Liver (tissue), 8 donors: ENCODE measurements at regions not wholly inside any gene's neighbourhood (a gene's known extent, or its start where the extent isn't known, plus 50 kb on each side); places are given as distances from the start of the nearest gene placed in this dataset.
"Not testable (repeated sequence)": the region's sequence is repeated elsewhere in the genome, so short reads cannot be mapped to it uniquely, and the experiment has no call there.

Experiments
- DNase-seq: peaks from one replicate; pipeline ENCODE4 v3.0.0-alpha.2; 2017; ENCODE audit warnings: low spot score
- H3K27ac ChIP-seq, 2 donors: one replicate each; pipeline ENCODE4 v1.7.0; 2013; ENCODE audit warnings: inconsistent platforms in 2 of 2, low read length in 2 of 2, control low read depth in 1 of 2, low read depth in 1 of 2, mild to moderate bottlenecking in 1 of 2
- H3K27me3 ChIP-seq, 4 donors: one replicate each; pipeline versions ENCODE4 v1.6.1 to v1.7.0; 2013; ENCODE audit warnings: low read length in 3 of 4, inconsistent platforms in 1 of 4, mild to moderate bottlenecking in 1 of 4, moderate library complexity in 1 of 4; ENCODE audit not compliant: control insufficient read depth in 4 of 4, insufficient read depth in 4 of 4
- H3K36me3 ChIP-seq, 4 donors: one replicate each; pipeline versions ENCODE4 v1.6.1 to v1.7.0; 2013; ENCODE audit warnings: low read length in 3 of 4, mild to moderate bottlenecking in 3 of 4, low read depth in 1 of 4, moderate library complexity in 1 of 4; ENCODE audit not compliant: control insufficient read depth in 4 of 4, insufficient read depth in 3 of 4
- H3K4me1 ChIP-seq, 4 donors: one replicate each; pipeline versions ENCODE4 v1.6.1 to v1.7.0; 2013; ENCODE audit warnings: low read length in 3 of 4, mild to moderate bottlenecking in 3 of 4, moderate library complexity in 1 of 4; ENCODE audit not compliant: control insufficient read depth in 4 of 4, insufficient read depth in 4 of 4
- H3K4me3 ChIP-seq, 3 donors: one replicate each; pipeline versions ENCODE4 v1.6.1 to v1.7.0; 2013; ENCODE audit warnings: low read length in 3 of 3, control low read depth in 1 of 3, low read depth in 1 of 3, mild to moderate bottlenecking in 1 of 3
- H3K9ac ChIP-seq, 2 donors: one replicate each; pipeline ENCODE4 v1.7.0; 2013; ENCODE audit warnings: low read length in 2 of 2, mild to moderate bottlenecking in 2 of 2, moderate library complexity in 2 of 2, control low read depth in 1 of 2, low read depth in 1 of 2
- H3K9me3 ChIP-seq, 4 donors: one replicate each; pipeline versions ENCODE4 v1.6.1 to v1.7.0; 2013; ENCODE audit warnings: low read length in 3 of 4; ENCODE audit not compliant: control insufficient read depth in 4 of 4
- FOXA1 ChIP-seq: IDR thresholded peaks from 2 replicates; pipeline ENCODE4 v1.6.1; 2016; ENCODE audit warnings: antibody characterized with exemption
- FOXA2 ChIP-seq: IDR thresholded peaks from 2 replicates; pipeline ENCODE4 v1.6.1; 2016; ENCODE audit warnings: antibody characterized with exemption
- GABPA ChIP-seq, 2 donors: IDR thresholded peaks in 1 of 2; conservative IDR thresholded peaks in 1 of 2; 2 replicates each; pipeline ENCODE4 v1.6.1; 2016; ENCODE audit warnings: antibody characterized with exemption in 2 of 2, mild to moderate bottlenecking in 1 of 2, moderate library complexity in 1 of 2
- HNF4A ChIP-seq, 2 donors: conservative IDR thresholded peaks; 2 replicates each; pipeline ENCODE4 v1.6.1; 2016; ENCODE audit warnings: antibody characterized with exemption in 2 of 2, mild to moderate bottlenecking in 2 of 2
- HNF4G ChIP-seq: IDR thresholded peaks from 2 replicates; pipeline ENCODE4 v1.6.1; 2016; ENCODE audit warnings: antibody characterized with exemption
- JUND ChIP-seq, 2 donors: IDR thresholded peaks; 2 replicates each; pipeline ENCODE4 v1.6.1; 2016; ENCODE audit warnings: antibody characterized with exemption in 2 of 2
- REST ChIP-seq: IDR thresholded peaks from 2 replicates; pipeline ENCODE4 v1.6.1; 2016; ENCODE audit warnings: antibody characterized with exemption, mild to moderate bottlenecking
- RXRA ChIP-seq, 2 donors: IDR thresholded peaks; 2 replicates each; pipeline ENCODE4 v1.6.1; 2017 to 2018; ENCODE audit warnings: antibody characterized with exemption in 2 of 2, mild to moderate bottlenecking in 1 of 2
- SP1 ChIP-seq: IDR thresholded peaks from 2 replicates; pipeline ENCODE4 v1.6.1; 2018; ENCODE audit warnings: antibody characterized with exemption, mild to moderate bottlenecking
- TAF1 ChIP-seq: conservative IDR thresholded peaks from 2 replicates; pipeline ENCODE4 v1.6.1; 2016; ENCODE audit warnings: antibody characterized with exemption, mild to moderate bottlenecking
- YY1 ChIP-seq: IDR thresholded peaks from 2 replicates; pipeline ENCODE4 v1.6.1; 2016; ENCODE audit warnings: antibody characterized with exemption, mild to moderate bottlenecking
- ZBTB33 ChIP-seq: IDR thresholded peaks from 2 replicates; pipeline ENCODE4 v1.6.1; 2016; ENCODE audit warnings: antibody characterized with exemption
- WGBS: extraction: QIAGEN DNeasy Blood & Tissue Kit; methylation state at CpG from one replicate; pipeline ENCODE4 v1.1.7; 2013; 5-methylcytosine and 5-hydroxymethylcytosine counted together
- TF ChIP-seq, protein P1 (sequence below): IDR thresholded peaks from 2 replicates; pipeline ENCODE4 v1.6.1; 2016; ENCODE audit warnings: antibody characterized with exemption
- TF ChIP-seq, protein P2 (sequence below): fragments of 150-350 bp; IDR thresholded peaks from 2 replicates; pipeline ENCODE4 v1.5.1; 2017; ENCODE audit warnings: improper control_type of control experiment, low read depth, low read length; ENCODE audit not compliant: missing input control
- donor health status: healthy.
- donor health status: healthy.
- donor health status: healthy.
- donor health status: healthy.
- donor health status: healthy.

GRCh38 chr5:172509405-172509781, 55.1 kb upstream of the SH3PXD2B start (continued):
- TF ChIP-seq, protein P1, sequence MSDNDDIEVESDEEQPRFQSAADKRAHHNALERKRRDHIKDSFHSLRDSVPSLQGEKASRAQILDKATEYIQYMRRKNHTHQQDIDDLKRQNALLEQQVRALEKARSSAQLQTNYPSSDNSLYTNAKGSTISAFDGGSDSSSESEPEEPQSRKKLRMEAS = no peak
- TF ChIP-seq GABPA (IDR thresholded peaks at IDR 0.05 in 1 of 2, conservative IDR thresholded peaks at IDR 0.05 in 1 of 2) (no peak), RXRA (IDR thresholded peaks at IDR 0.05) (no peak), JUND (IDR thresholded peaks at IDR 0.05) (no peak)

DNA sequence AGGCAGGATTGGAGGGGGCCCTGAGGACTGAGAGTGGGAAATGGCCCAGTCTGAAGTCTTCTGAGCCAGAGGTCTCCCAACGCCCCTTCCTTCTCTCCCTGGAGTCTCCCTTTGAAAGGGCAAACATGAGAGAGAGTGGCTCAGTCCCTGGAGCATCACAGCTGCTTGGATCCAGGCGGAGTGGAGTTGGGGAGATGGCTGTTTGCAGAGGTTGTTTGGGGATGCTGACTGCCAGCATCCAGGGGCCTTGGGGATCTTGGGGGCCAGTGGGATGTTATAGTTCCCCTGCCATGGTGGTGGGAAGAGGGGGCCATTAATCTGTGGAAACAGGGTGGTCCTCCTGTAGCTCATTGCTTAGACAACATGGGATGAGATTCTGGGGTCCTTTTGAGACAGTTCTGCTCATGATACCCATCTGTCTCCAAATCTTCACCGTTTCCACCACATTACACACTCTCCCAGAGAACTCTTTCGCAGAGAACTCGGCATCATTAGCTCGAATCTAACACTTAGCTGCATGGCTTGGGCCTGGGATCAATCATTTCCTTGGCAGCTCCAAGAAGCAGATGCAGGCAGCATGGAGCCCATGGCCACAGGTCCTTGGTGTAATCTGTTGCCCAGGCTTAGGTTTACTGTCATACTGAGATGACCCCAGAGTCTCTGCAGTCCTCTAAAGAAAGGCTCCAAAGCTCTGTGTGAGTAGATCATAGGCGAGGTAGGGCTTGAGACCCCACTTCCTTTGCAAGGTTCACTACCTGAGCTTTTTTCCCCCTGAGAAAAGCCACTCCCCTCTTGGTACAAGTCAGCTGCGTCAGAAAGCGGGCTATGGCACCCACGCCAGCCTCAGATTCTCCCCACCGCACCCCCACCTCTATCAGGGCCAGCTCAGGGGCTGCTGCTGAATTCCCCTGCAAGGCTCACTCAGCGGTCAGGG, 54.4 kb upstream of the SH3PXD2B start:
- Histone ChIP-seq H3K4me1 (no peaks in the 10 kb centered on the region), H3K36me3 (no peaks in the 10 kb centered on the region), H3K4me3 (no peak overlapping the region), H3K9ac (no peak overlapping the region), H3K27me3 (peaks cover 0 to 2% (median 0%) of the 10 kb centered on the region in 4 donors), H3K27ac (no peak overlapping the region), H3K9me3 (no peaks in the 10 kb centered on the region)
- peak; percentile 29 for DNase-seq
- TF ChIP-seq YY1 (no peak), GABPA (IDR thresholded peaks at IDR 0.05 in 1 of 2, conservative IDR thresholded peaks at IDR 0.05 in 1 of 2) (no peak), FOXA1 (no peak), HNF4A (conservative IDR thresholded peaks at IDR 0.05) (no peak), ZBTB33 (no peak), JUND (IDR thresholded peaks at IDR 0.05) (no peak), HNF4G (no peak), REST (no peak), RXRA (IDR thresholded peaks at IDR 0.05) (no peak), TAF1 (no peak), FOXA2 (no peak), SP1 (no peak)
- TF ChIP-seq, protein P2, sequence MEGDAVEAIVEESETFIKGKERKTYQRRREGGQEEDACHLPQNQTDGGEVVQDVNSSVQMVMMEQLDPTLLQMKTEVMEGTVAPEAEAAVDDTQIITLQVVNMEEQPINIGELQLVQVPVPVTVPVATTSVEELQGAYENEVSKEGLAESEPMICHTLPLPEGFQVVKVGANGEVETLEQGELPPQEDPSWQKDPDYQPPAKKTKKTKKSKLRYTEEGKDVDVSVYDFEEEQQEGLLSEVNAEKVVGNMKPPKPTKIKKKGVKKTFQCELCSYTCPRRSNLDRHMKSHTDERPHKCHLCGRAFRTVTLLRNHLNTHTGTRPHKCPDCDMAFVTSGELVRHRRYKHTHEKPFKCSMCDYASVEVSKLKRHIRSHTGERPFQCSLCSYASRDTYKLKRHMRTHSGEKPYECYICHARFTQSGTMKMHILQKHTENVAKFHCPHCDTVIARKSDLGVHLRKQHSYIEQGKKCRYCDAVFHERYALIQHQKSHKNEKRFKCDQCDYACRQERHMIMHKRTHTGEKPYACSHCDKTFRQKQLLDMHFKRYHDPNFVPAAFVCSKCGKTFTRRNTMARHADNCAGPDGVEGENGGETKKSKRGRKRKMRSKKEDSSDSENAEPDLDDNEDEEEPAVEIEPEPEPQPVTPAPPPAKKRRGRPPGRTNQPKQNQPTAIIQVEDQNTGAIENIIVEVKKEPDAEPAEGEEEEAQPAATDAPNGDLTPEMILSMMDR = no peak
- TF ChIP-seq, protein P1 = no peak
- 77% methylated on average over 12 of the region's 12 CpGs for WGBS

GRCh38 chr5:172507485-172507884, 53.2 kb upstream of the SH3PXD2B start:
- DNase-seq, H3K4me3 ChIP-seq, H3K9ac ChIP-seq, H3K27me3 ChIP-seq, H3K36me3 ChIP-seq, H3K9me3 ChIP-seq, H3K27ac ChIP-seq, H3K4me1 ChIP-seq: not testable (repeated sequence)
- WGBS = 90% methylated on average over 8 of the region's 8 CpGs
